HL-60 (cell line): ENCODE measurements at regions not wholly inside any gene's neighbourhood (a gene's known extent, or its start where the extent isn't known, plus 50 kb on each side); places are given as distances from the start of the nearest gene placed in this dataset.

ENCODE experiments used
- DNase-seq, 2 experiments: peaks; one replicate each; pipeline ENCODE4 v3.0.0-alpha.2; 2010 to 2020; ENCODE audit warnings: low read depth in 1 of 2, low spot score in 1 of 2
- H3K27ac ChIP-seq: fragments of 250-450 bp; sonication (Bioruptor Pico); replicated peaks from 2 replicates; pipeline ENCODE4 v1.5.1; 2020; ENCODE audit warnings: mild to moderate bottlenecking, moderate library complexity
- H3K27me3 ChIP-seq: fragments of 250-450 bp; sonication (Bioruptor Pico); 2 replicates; pipeline ENCODE4 v1.5.1; 2021; ENCODE audit warnings: mild to moderate bottlenecking, moderate library complexity; ENCODE audit not compliant: insufficient read depth, poor library complexity, severe bottlenecking
- H3K4me3 ChIP-seq: replicated peaks from 2 replicates; pipeline ENCODE4 v1.5.1; 2011; ENCODE audit warnings: mild to moderate bottlenecking, control low read depth, low read length; ENCODE audit not compliant: insufficient read depth
- CTCF ChIP-seq: IDR thresholded peaks from one replicate; pipeline ENCODE4 v1.5.1; 2011; ENCODE audit warnings: low read length, control low read depth, inconsistent platforms; ENCODE audit not compliant: insufficient read depth
- GABPA ChIP-seq: IDR thresholded peaks from 2 replicates; pipeline ENCODE4 v1.6.1; 2012; ENCODE audit warnings: low read depth
- POLR2AphosphoS5 ChIP-seq: IDR thresholded peaks from 2 replicates; pipeline ENCODE4 v1.6.1; 2012; ENCODE audit warnings: low read depth
- REST ChIP-seq: IDR thresholded peaks from 2 replicates; pipeline ENCODE4 v1.6.1; 2012; ENCODE audit warnings: low read depth; ENCODE audit not compliant: insufficient replicate concordance
- SPI1 ChIP-seq: IDR thresholded peaks from 2 replicates; pipeline ENCODE4 v1.6.1; 2012; ENCODE audit warnings: low read depth, mild to moderate bottlenecking, borderline replicate concordance

GRCh38 chr18:77872166-77872565 lies 622.5 kb downstream of the GALR1 start:
- no peaks in the 10 kb centered on the region for H3K27me3 ChIP-seq

GRCh38 chr18:77876319-77876865 lies 626.7 kb downstream of the GALR1 start:
- Histone ChIP-seq H3K27ac (no peak overlapping the region), H3K27me3 (no peaks in the 10 kb centered on the region), H3K4me3 (no peak overlapping the region)
- peak; percentile 85 for TF ChIP-seq SPI1
- TF ChIP-seq CTCF = no peak
- TF ChIP-seq REST = no peak
- TF ChIP-seq GABPA = no peak
- no peak for DNase-seq

More at GRCh38 chr18:77872166-77872565, 622.5 kb downstream of the GALR1 start:
- no peak for TF ChIP-seq REST
- no peak for TF ChIP-seq POLR2AphosphoS5
- no peak for TF ChIP-seq SPI1
- no peak for TF ChIP-seq CTCF
- TF ChIP-seq GABPA = no peak
- DNase-seq = no peak
- H3K27ac ChIP-seq = no peak overlapping the region
- H3K4me3 ChIP-seq = no peak overlapping the region

- Histone ChIP-seq H3K27me3 (peaks cover 2% of the 10 kb centered on the region), H3K4me3 (no peak overlapping the region), H3K27ac (no peak overlapping the region)
- no peak for DNase-seq
- TF ChIP-seq CTCF (no peak), POLR2AphosphoS5 (no peak), REST (no peak), GABPA (no peak), SPI1 (no peak)
Observed at GRCh38 chr18:77879829-77880228, 630.2 kb downstream of the GALR1 start.
